Smooth muscle cell (in vitro differentiated cells): ENCODE measurements at regions not wholly inside any gene's neighbourhood (a gene's known extent, or its start where the extent isn't known, plus 50 kb on each side); places are given as distances from the start of the nearest gene placed in this dataset.

ENCODE experiments used
- DNase-seq: peaks from one replicate; lab custom pipeline; 2025; ENCODE audit not compliant: unreplicated experiment; lab: John Stamatoyannopoulos, UW
- H2AFZ ChIP-seq: fragments of 200-600 bp; sonication (generic); 2 replicates; pipeline ENCODE4 v1.6.0; 2016; ENCODE audit warnings: antibody characterized with exemption, low read depth, mild to moderate bottlenecking
- H3F3A ChIP-seq: fragments of 200-600 bp; sonication (generic); 2 replicates; pipeline ENCODE4 v1.6.0; 2017; ENCODE audit warnings: antibody characterized with exemption, low read depth
- H3K27ac ChIP-seq: fragments of 200-600 bp; sonication (generic); 2 replicates; pipeline ENCODE4 v1.5.1; 2016; ENCODE audit warnings: low read depth, mild to moderate bottlenecking
- H3K27me3 ChIP-seq: fragments of 200-600 bp; sonication (generic); 2 replicates; pipeline ENCODE4 v1.6.1; 2016; ENCODE audit warnings: low read depth, mild to moderate bottlenecking
- H3K36me3 ChIP-seq: fragments of 200-600 bp; sonication (generic); 2 replicates; pipeline ENCODE4 v1.5.1; 2016; ENCODE audit warnings: low read depth
- H3K4me1 ChIP-seq: fragments of 200-600 bp; sonication (generic); 2 replicates; pipeline ENCODE4 v1.5.1; 2016; ENCODE audit warnings: low read depth
- H3K4me2 ChIP-seq: fragments of 200-600 bp; sonication (generic); 2 replicates; pipeline ENCODE4 v1.6.0; 2016; ENCODE audit warnings: mild to moderate bottlenecking
- H3K4me3 ChIP-seq: fragments of 200-600 bp; sonication (generic); 2 replicates; pipeline ENCODE4 v1.5.1; 2016; ENCODE audit warnings: mild to moderate bottlenecking
- H3K79me2 ChIP-seq: fragments of 200-600 bp; sonication (generic); 2 replicates; pipeline ENCODE4 v1.6.0; 2016; ENCODE audit warnings: low read depth, mild to moderate bottlenecking
- H3K9ac ChIP-seq: fragments of 200-600 bp; sonication (generic); 2 replicates; pipeline ENCODE4 v1.6.0; 2016; ENCODE audit warnings: low read depth
- H3K9me3 ChIP-seq: fragments of 200-600 bp; sonication (generic); replicated peaks from 2 replicates; pipeline ENCODE4 v1.5.1; 2016; ENCODE audit warnings: low read depth
- H4K20me1 ChIP-seq: fragments of 200-600 bp; sonication (generic); 2 replicates; pipeline ENCODE4 v1.6.0; 2016; ENCODE audit warnings: low read depth
- CTCF ChIP-seq: fragments of 200-600 bp; sonication (generic); IDR thresholded peaks from 2 replicates; pipeline ENCODE4 v1.5.1; 2017; ENCODE audit warnings: borderline replicate concordance, mild to moderate bottlenecking, antibody characterized with exemption; ENCODE audit not compliant: insufficient read depth, poor library complexity, severe bottlenecking
- WGBS: methylation state at CpG from one replicate; pipeline ENCODE4 v1.1.7; 2016; ENCODE audit warnings: low lambda C conversion rate; 5-methylcytosine and 5-hydroxymethylcytosine counted together

DNA sequence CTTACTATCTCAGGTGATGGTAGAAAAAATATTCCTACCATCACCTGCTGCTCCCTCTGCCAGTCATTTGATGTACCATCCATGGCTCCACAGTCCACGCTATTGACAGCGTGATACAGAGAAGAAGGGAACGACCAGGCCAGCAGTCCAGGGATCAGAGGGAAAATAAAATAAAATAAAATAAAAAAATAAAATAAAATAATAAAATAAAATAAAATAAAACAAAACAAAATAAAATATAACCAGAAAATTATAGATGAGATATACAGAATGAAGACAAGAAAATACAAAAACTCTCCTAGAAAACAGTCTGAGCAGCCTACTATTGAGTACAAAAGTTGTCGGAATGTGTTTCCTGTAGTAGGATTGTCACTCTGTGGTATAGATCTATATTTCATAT, 619.4 kb upstream of the TMPRSS15 start:
- H3K9ac ChIP-seq, result no peak overlapping the region
- no peak overlapping the region for H3K4me3 ChIP-seq
- no peaks in the 10 kb centered on the region for H3K36me3 ChIP-seq
- no peak for DNase-seq
- H3K9me3 ChIP-seq, result no peaks in the 10 kb centered on the region
- no peak overlapping the region for H3K27ac ChIP-seq
- 95% methylated on average over 4 of the region's 4 CpGs for WGBS
- H3K27me3 ChIP-seq, result peaks cover 7% of the 10 kb centered on the region
- no peaks in the 10 kb centered on the region for H4K20me1 ChIP-seq
- H3K79me2 ChIP-seq, result no peaks in the 10 kb centered on the region
- no peak for TF ChIP-seq CTCF
- H3K4me2 ChIP-seq, result no peak overlapping the region
- H3K4me1 ChIP-seq, result no peaks in the 10 kb centered on the region
- no peak overlapping the region for H2AFZ ChIP-seq
- no peaks in the 10 kb centered on the region for H3F3A ChIP-seq

DNA sequence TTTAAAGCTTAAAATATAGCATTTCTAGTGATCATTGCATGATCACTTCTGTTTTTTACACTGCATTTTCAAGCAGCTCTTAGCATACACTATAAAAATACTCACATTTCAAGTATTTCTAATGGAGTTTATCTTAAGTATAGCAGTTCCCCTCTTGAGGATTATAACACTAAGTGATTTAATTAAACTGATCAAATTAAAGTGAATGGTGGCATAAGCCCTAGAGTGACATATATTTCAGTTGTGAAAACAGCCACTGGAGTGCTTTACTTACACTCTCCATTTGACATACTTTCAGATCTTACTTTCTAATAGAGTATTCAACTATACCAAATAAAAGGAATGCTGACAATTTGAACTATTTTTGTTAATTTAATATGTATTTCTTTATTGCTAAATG, 623.3 kb upstream of the TMPRSS15 start:
- no peaks in the 10 kb centered on the region for H3K36me3 ChIP-seq
- no peak overlapping the region for H2AFZ ChIP-seq
- H3K4me3 ChIP-seq, result no peak overlapping the region

DNA sequence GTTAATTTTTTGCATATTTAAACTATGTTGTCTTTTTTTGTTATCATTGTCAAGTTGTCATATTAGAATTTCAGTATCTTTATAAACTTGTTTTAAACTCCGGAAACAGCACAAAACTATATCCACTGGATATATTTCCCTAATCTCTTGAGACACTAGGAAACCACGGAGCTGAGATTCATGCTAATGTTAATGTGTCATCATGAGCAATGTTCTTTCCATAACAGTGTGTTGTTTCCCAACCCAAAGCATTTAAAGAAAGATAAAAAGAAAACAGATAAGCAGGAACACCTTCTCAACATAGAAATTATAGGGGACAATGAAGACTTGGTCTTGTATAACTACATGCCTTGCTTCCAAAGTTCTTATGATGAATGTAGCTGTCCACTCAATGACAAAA, 626.2 kb upstream of the TMPRSS15 start:
- TF ChIP-seq CTCF, result no peak
- H3K9me3 ChIP-seq, result no peaks in the 10 kb centered on the region
- 22% methylated on average over 2 of the region's 2 CpGs for WGBS

More for the DNA sequence above, 623.3 kb upstream of the TMPRSS15 start:
- Histone ChIP-seq H3K4me1 (no peaks in the 10 kb centered on the region), H3K27ac (no peak overlapping the region), H3K27me3 (peaks cover 7% of the 10 kb centered on the region), H3K9me3 (no peaks in the 10 kb centered on the region), H3K79me2 (no peaks in the 10 kb centered on the region), H3K4me2 (no peak overlapping the region), H4K20me1 (no peaks in the 10 kb centered on the region), H3F3A (no peaks in the 10 kb centered on the region), H3K9ac (no peak overlapping the region)
- no peak for TF ChIP-seq CTCF
- no peak for DNase-seq

GRCh38 chr21:19031953-19032352, 628.4 kb upstream of the TMPRSS15 start:
- WGBS, result 94% methylated on average over 1 of the region's 1 CpG

More for the DNA sequence above, 626.2 kb upstream of the TMPRSS15 start:
- Histone ChIP-seq H4K20me1 (no peaks in the 10 kb centered on the region), H3K4me2 (peak overlapping the region; percentile 27), H3K27me3 (peaks cover 7% of the 10 kb centered on the region), H3K4me3 (no peak overlapping the region), H3K9ac (no peak overlapping the region), H2AFZ (no peak overlapping the region), H3K27ac (no peak overlapping the region), H3K4me1 (no peaks in the 10 kb centered on the region), H3K79me2 (no peaks in the 10 kb centered on the region), H3F3A (no peaks in the 10 kb centered on the region), H3K36me3 (no peaks in the 10 kb centered on the region)
- no peak for DNase-seq

More at GRCh38 chr21:19031953-19032352, 628.4 kb upstream of the TMPRSS15 start:
- no peaks in the 10 kb centered on the region for H3K4me1 ChIP-seq
- H3F3A ChIP-seq, result no peaks in the 10 kb centered on the region
- H3K9ac ChIP-seq, result no peak overlapping the region
- H3K27ac ChIP-seq, result no peak overlapping the region
- H3K9me3 ChIP-seq, result no peaks in the 10 kb centered on the region
- no peaks in the 10 kb centered on the region for H3K79me2 ChIP-seq
- no peak for TF ChIP-seq CTCF
- no peak overlapping the region for H3K4me2 ChIP-seq
- H4K20me1 ChIP-seq, result no peaks in the 10 kb centered on the region
- no peak overlapping the region for H2AFZ ChIP-seq
- peaks cover under 1% of the 10 kb centered on the region for H3K27me3 ChIP-seq
- H3K4me3 ChIP-seq, result no peak overlapping the region
- no peak for DNase-seq
- no peaks in the 10 kb centered on the region for H3K36me3 ChIP-seq
